HG02678 (cell line): ENCODE measurements at regions not wholly inside any gene's neighbourhood (a gene's known extent, or its start where the extent isn't known, plus 50 kb on each side); places are given as distances from the start of the nearest gene placed in this dataset.

Experiments used
- ATAC-seq: cut with Tn5 transposase; IDR thresholded peaks from one replicate; pipeline ENCODE4 v1.9.1; 2021; ENCODE audit warnings: mild to moderate bottlenecking, moderate library complexity; ENCODE audit not compliant: unreplicated experiment

DNA sequence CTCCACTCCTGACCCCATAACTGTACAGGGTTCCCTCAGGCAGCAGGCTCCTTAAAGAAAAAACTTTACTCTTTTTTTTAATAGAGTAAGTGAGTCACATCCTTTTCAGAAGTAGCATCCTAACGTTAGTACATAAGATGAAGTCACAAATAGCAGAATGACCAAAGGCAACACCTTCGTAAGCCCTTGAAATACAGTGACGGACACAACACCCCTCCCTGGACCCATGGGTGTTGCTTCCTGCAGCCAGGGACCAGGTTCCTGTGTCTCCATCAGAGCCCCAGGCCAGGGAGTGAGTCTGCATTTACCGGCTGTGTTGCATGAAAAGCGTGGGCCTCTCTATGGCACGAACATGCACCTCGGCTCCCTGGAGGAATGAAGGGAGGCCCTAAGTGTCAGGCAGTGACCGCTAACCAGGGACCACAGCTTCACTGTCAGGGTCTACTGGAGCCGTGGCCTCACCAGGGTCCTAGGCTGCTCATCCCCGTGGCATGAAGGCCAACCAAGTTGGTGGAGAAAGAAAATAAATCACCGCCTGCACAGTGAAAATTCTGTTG is 340.0 kb upstream of the SFSWAP start:
- no peak for ATAC-seq

DNA sequence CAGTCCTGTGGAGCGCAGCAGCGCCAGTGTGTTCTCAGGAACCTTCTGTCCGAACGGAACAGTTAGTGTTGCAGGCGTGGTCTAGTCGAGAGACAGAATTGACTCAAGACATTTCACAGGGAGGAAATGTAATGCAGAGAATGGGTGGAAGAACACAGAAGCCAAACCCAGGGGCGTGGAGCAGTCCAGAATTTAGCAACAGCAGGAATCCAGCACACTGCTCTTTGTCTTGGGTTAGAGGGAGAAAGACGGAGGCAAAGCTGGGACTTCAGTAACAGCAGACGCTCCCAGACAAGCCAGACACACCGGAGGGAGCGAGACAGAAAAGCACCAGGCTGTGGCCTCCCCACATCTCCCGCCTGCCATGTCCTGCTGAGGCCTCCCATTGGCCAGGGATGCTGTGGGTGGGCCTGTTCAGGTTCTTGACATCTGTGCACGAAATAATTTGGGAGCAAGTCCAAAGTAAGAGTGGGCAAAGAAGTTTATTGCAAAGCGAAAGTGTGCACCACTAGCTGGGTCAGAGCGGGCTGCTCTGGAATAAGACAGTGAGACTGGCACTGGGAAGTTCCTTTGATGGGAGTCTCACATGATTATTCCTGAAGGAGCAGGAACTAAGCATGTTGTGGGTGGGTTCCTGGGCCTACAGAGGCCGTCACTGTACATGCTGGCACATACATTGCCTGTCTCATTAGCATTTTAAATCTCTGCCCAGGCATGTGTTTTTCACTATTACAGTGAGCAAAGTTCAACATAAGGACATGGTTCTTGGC is 339.3 kb upstream of the SFSWAP start:
- no peak for ATAC-seq

DNA sequence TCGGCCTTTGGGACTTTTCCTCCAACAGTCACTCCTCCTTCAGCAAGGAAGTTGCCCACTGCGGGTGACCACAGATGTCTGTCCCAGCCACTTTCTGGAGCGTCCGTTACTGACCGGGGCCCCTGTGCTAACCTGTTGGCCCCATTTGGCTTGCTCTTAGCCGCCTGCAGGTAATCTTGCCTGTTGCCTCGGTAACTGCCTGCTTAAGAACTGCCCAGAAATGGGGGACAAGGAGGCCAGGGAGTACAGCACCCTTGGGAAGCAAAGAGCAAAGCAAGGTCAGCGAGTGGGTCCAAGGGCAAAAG is 338.8 kb upstream of the SFSWAP start:
- ATAC-seq, result no peak

DNA sequence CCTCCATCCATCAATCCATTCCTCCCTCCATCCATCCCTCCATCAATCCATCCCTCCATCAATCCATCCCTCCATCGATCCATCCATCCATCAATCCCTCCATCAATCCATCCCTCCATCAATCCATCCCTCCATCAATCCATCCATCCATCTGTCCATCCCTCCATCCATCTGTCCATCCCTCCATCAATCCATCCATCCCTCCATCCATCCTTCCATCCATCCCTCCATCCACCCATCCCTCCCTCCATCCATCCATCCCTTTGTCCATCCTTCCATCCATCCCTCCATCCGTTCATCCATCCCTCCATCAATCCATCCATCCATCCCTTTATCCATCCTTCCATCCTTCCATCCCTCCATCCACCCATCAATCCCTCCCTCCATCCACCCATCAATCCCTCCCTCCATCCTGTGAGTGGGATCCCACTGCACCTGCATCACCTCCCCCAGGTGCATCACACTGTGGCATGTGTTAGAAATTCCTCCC is 338.1 kb upstream of the SFSWAP start:
- no peak for ATAC-seq

DNA sequence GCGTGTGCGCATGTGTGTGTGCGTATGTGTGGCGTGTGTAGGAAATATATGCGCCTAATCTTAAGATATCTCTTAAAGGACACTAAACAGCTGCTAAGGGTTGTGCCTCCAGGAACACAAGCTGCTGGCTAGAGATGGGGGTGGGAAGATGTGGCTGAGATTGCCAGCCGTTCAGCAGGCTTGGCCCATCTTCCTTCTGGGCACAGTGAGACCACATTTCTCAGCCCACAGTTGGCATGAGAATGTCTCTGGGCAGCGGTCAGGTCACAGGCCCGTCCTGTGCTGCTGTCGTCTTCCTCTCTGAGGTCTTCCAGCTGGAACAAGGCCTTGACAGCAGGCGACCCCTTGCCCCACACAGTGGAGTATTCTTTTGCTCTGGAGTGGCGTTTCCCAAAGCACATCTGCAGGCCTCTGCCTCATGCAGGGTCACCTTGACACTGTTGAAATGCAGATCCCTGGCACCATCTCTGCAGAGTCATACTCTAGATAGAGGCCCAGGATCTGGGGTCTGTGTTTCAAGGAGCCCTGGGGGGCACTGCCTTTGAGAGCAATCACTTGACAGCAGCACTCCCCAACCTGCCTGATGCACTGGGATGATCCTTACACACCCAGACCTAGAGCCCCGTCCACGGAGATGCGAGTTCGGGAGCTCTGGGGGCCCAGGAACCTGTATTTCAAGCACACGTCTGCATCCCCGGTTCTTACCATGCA is 335.5 kb upstream of the SFSWAP start:
- no peak for ATAC-seq

DNA sequence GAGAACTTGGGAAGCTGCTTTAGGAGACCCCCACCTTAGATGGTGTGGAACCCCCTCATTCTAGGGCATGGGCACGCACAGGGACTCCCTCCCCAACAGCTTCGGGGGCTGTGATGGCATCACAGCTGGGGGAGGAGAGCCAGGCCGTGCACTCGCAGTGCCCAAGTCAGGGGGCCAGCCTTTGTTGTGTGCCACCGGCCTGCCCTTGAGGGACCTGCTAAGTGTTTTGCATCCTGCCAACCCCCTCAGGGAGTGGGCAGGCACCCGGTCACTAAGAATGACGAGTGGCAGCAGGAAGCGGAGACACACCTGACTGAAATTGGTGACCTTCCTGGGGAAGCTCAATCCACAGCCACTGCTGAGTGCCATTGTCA is 334.9 kb upstream of the SFSWAP start:
- no peak for ATAC-seq

DNA sequence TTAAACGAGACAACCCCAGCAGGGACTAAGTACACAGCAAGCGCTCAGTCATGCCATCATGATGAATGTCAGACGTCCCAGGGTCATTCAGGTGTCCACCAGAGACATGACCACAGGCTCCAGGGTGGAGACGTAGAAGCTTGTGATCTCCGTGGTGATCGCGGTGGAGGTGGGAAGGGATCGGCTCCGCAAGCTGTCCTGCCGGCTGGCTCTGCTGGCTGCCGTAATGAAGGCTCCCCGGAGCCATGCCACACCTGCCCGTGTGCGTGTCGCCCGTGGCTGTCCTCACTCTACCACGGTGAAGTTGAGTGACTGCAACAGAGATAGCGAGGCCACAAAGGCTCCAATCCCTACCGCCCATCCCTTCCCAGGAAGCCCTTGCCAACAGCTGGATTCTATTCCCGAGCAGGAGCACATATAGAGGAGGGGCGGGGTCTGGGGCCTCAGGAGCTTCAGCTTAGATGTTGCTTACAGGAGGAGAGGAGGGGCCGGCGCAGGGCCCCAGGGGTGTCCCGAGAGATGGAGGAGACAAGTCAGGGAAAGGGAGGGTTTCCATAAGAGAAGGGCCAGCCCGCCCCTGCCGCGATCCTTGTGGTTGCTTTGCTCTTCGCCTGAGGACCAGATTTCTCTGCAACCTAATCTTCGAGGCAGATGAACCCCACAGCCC is 332.6 kb upstream of the SFSWAP start:
- no peak for ATAC-seq

DNA sequence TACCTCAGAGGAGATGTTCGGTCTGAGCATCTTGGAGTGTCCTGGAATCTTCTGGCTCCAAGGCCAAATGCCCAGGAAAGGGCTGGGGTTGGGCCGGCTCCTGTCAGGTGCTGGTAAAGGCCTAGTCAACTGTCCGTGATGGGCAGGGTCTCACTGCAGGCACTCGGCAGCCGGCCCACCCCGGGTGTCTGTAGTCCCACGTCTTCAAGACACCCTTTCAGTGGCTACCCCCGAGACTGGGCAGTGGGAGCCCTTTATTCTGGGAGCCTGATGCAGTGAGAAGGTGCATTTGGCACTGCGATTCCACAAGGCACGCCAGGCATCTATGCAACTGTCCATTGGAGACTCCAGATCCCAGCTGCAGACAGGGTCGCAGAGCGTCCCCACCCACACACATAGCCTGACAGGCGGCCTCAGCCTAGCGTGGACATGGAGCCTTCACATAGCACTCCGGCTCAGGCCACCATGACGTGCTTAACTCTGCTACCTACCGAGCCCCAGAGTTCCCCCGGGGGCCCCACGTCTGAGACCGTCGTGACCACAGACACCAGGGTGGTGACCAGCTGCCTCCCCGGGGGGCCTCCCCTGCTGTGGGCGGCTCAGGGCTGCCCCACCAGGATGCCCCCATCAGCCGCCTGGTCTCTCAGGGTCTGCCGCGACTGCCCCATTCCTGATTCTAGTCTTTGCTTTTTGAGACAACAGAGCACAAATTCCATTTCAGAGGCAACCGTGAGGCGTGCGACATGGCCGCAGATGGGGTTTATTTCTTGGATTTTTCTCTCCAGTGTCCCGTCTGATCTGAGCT is 331.8 kb upstream of the SFSWAP start:
- no peak for ATAC-seq

DNA sequence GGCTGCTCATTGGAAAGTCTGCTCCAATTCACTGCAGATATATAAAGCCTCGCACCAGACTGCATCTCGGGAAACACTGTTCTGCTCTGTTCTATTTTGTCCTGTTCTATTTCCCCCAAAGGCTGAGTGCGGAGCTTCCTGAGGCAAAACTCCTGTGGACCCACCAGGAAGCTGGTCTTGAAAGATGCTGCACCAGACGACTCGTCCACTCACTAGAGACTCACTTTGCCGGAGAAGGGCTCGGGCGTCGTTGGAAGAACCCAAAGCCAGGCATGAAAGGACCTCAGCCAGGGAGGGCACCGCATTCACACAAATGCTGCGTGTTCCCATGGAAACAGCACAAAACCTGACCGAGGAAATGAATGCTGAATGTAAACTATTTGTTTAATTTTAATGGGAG is 331.2 kb upstream of the SFSWAP start:
- ATAC-seq, result no peak

DNA sequence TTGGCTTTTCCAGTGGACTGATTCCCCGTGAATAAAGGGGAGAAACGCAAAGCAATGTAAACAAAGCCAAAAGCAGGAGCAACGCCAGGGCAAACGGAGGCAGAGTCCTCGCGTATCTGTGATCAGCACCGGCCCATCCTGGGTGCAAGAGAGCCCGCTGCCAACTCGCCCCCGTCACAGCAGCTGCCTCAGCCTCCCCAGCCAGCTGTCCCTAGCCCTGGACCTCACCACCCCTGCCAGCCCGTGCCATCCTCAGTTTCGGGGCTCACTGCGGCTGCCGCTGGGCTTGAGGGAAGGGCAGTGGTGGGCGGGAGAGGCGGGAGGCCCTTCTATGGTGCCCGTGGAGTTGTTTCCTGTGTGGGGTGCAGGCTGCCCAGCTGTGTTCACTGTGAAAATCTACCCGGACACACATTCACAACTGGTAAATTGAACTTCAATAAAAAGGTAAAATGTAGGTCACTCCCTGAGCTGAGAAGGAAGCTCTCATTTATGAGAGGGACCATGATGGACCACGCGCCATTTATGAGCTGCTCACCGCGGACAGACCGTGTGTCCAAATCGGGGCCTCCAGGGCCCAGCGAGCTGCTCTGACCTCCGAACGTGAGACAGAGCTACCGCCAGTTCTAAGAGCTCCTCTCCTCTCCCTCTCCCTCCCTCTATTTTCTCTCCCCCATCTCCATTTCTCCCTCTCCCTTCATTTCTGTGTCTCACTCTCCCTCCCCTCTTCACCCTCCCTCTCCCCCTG is 330.5 kb upstream of the SFSWAP start:
- no peak for ATAC-seq

DNA sequence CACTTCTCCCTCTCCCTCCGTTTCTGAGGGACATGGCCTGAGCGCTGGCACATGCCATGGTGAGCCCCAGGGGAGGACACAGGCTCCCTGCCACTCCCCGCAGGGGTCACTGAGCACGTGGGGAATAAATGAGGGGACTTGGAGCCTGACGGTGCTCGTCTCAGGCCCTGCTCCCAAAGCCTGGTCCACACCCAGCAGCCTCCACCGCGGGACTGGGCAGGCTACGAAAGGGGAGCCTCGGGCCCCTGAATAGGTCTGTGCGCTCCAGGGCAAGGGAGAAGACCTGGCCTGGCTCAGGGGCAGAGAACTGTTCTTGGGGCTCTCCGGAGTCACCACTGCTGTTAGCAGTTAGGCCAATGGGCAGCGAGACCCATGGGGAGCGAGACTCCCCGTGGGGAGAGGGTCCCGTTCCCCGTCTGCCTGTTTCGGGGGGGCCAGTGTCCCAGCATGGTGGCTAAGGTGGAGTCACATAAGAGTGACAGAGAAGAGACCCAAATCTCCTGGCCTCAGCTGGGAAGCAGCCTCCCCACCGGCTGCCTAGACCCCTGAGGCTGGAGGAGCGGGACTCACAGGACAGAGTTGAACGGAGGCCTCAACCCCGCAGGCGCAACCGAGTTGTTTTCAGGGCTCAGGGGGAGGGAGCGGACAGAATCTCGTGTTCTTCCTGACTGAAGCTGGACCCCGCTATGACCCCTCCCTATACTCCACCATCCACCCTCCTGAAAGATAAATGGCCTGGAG is 329.8 kb upstream of the SFSWAP start:
- no peak for ATAC-seq

DNA sequence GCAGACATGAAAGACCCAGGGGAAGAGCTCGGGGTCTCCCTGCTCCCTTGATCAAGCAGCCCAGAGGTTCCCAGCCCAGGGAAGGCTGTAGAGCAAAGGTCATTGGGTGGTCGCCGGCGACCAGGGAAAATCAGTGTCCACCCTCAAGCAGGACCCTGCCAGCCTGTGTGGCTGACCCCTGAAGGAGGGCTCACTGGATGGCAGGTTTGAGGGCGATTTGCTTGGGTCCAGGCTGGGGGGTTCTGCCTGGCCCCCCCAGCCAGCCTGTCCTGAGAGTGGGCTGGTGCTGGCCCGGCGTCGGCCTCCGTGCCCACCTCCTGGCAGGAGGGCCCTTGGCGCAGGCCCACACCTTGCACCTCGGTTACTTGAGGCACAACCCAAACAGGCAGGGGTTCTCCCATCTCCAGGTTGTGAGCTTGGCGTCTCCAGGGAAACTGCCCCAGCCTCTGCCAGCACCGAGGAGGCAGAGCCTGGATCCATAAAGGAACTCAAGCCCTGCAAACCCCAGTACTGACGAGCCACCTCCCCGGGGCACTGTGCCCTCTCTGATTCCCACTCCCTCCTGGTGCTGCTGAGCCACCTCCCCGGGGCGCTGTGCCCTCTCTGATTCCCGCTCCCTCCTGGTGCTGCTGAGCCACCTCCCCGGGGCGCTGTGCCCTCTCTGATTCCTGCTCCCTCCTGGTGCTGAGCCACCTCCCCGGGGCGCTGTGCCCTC is 329.0 kb upstream of the SFSWAP start:
- ATAC-seq, result no peak

DNA sequence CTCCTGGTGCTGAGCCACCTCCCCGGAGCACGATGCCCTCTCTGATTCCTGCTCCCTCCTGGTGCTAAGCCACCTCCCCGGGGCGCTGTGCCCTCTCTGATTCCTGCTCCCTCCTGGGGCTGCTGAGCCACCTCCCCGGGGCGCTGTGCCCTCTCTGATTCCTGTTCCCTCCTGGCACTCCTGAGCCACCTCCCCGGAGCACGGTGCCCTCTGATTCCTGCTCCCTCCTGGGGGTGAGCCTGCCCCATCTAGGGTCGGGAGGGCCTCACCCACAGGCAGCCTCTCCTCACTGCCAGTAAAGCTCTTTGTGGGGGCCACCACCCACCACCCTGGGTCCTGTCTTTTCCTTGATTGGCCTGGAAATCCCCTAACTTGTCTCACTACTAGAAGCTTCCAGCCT is 327.6 kb upstream of the SFSWAP start:
- no peak for ATAC-seq

DNA sequence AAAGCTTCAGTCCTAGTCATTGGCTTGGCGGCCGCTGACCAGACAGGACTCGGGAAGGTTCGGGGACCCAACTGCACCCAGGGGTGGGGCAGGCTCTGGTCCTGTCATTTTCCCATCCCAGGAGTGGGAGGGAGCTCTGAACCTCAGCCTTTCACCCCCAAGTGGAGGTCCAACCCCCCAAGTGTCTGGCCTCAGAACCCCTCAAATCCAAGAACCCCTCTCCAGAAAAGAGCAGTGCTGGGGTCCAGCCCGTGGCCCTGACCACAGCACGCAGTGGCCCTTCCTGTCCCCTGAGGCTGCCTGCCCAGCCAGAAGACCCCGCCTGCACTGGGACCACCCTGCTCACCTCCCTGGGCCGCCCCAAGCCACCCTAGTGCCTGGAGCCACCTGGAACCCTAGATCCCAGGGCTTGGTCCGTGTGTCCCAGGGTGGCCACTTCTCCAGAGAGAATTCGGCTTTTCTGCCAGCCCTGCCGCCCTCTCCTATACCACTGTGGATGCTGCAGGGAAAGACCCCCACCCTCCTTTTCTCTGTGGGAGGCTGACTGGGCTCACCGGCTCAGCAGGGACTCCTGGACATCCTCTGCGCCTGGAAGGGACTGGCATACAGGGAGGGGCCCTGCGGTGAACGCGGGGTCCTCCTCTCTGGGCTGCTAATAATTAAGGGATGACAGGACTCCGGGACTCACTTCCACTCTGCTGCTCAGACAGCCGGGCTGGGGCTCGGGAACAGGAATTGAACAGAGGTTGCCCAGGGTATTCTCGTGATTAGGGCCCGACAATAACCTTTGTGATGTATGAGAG is 326.9 kb upstream of the SFSWAP start:
- ATAC-seq, result no peak

DNA sequence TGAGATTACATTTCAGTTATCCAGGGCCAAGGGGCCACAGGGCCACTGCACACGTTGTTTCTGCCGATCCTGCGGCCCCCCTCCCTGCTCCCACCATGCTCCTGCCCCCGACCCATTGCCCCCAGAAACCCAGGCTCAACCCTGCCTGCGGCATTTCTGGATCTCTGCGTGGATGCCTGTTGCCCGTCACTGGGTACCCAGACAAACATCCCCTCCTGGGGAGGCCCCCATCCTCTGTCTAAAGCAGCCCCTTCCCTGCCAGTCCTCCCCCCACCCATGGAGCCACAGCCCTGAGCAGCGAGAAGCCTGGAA is 326.4 kb upstream of the SFSWAP start:
- ATAC-seq, result no peak

DNA sequence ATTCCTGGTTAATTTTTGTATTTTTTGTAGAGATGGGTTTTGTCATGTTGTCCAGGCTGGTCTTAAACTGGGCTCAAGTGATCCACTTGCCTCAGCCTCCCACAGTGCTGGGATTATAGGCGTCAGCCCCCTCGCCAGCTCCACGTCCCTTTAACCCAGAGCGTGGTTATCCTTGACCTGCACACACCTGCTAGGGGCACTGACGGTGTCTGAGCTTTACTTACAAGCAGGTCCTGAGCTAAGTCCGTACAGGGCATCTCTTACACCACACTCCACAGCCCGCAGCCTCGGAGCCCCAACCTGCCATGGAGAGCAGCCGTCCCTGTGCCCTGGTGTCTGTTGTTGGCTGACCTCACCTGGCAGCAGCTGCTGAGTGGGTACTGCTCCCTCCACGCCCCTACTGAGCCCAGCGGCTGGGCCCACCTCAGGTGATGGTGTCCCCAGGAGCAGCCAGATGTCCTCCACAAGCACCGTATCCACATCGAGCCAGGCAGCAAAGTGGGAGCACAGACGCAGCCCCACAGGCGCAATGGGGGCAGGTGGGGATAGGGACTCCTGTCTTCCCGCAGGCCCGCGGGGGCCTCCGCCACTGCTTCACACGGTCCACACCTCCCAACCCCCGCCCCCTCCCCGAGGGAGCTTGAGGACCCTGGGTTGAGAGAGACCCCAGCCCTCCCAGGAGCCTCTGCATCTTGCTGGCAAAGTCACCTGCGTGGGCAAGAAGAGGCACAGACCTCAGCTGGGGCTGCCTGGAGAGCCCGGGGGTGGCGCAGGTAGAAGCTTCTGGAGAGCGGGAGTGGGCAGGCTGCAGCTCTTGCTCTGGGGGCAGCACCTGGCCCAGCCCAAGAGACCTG is 325.4 kb upstream of the SFSWAP start:
- no peak for ATAC-seq

DNA sequence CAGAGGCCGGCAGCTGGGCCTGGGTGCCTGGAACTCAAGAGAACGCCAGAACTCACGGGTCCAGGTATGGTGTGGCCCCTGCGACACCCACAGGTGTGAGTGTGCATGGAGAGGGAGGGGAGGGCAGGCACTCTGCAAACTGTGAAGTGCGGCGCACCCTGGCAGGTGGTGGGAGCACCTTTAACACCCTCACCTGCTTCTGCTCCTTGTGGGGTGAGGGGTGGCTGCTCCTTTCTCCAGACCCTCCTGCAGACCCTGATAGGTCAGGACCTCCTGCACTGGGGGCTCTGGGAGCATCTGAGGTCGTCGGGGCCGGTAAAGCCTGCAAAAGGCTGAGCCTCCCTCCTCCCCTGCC is 324.7 kb upstream of the SFSWAP start:
- no peak for ATAC-seq

DNA sequence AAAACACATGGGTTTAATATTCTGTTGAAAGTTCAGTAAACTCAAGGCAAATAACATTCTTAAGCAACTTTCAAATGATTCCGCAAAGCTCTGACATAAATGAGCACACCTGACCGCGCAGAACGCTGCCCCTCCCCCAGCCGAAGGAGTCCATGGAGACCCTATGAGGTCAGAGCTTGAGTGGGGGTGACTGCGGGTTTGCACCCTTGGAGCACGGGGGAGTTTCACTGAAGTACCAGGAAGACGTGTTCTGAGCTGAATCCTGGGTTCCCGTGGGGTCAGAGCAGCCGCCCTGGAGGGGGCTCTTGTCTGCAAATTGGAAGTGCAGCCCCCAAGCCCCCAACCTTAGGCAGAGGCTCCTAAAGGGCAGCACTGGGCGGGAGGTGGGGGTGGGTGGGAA is 324.1 kb upstream of the SFSWAP start:
- ATAC-seq, result no peak
